ENCODE measurements at regions not wholly inside any gene's neighbourhood (a gene's known extent, or its start where the extent isn't known, plus 50 kb on each side); places are given as distances from the start of the nearest gene placed in this dataset.

GRCh38 chr20:58147628-58148370 is 80.7 kb downstream of the ANKRD60 start:
- no peak for TF ChIP-seq EZH2phosphoT487 (IDR thresholded peaks at IDR 0.05; ENCODE audit: borderline replicate concordance, low read depth, low read length)
- TF ChIP-seq CTCF (conservative IDR thresholded peaks at IDR 0.05; ENCODE audit: low read length): no peak
- H3K27ac ChIP-seq (ENCODE audit: low read depth, low read length, poor library complexity, severe bottlenecking): no peak overlapping the region
- no peak overlapping the region for H2AFZ ChIP-seq (ENCODE audit: low read length)
- H3K4me2 ChIP-seq (ENCODE audit: low read length): no peak overlapping the region
- no TSS peak for BruUV-seq (replicated peaks)
- intact Hi-C loops (cut with micrococcal nuclease; ENCODE audit: unreplicated experiment): no loop called here
- no peaks in the 10 kb centered on the region for H3K9me2 ChIP-seq (ENCODE audit: insufficient read depth, low read length)
- ChIA-PET CTCF (ENCODE audit: unreplicated experiment) (no interaction called here), POLR2A (interaction anchor here (0.8 kb wide), 1 partner anchor 35 kb away, joined by 3 read pairs; no protein-coding TSS in a partner anchor)
- H3K4me3 ChIP-seq (ENCODE audit: low read depth, low read length, poor library complexity, severe bottlenecking): no peak overlapping the region
- no peaks in the 10 kb centered on the region for H3K4me1 ChIP-seq (ENCODE audit: insufficient read depth, low read length, poor library complexity, severe bottlenecking)
- H3K9me3 ChIP-seq (ENCODE audit: low read length): no peaks in the 10 kb centered on the region
- no peak for DNase-seq (ENCODE audit: low spot score)
- H3K36me3 ChIP-seq (ENCODE audit: insufficient read depth, low read length): no peaks in the 10 kb centered on the region
- H3K79me2 ChIP-seq (ENCODE audit: insufficient read depth, low read depth, low read length): no peaks in the 10 kb centered on the region
- H4K20me1 ChIP-seq (ENCODE audit: insufficient read depth, low read length): no peaks in the 10 kb centered on the region

GRCh38 chr20:58146746-58147140 is 81.7 kb downstream of the ANKRD60 start:
- no peak overlapping the region for H3K4me2 ChIP-seq (ENCODE audit: low read length)
- no peak overlapping the region for H3K4me3 ChIP-seq (ENCODE audit: low read depth, low read length, poor library complexity, severe bottlenecking)
- ChIA-PET POLR2A (no interaction called here), CTCF (ENCODE audit: unreplicated experiment) (no interaction called here)
- intact Hi-C loops (cut with micrococcal nuclease; ENCODE audit: unreplicated experiment): no loop called here
- H3K9me3 ChIP-seq (ENCODE audit: low read length): no peaks in the 10 kb centered on the region
- DNase-seq (ENCODE audit: low spot score): no peak
- no peaks in the 10 kb centered on the region for H3K9me2 ChIP-seq (ENCODE audit: insufficient read depth, low read length)
- BruUV-seq (replicated peaks): no TSS peak
- no peak overlapping the region for H2AFZ ChIP-seq (ENCODE audit: low read length)
- H3K27ac ChIP-seq (ENCODE audit: low read depth, low read length, poor library complexity, severe bottlenecking): no peak overlapping the region
- H4K20me1 ChIP-seq (ENCODE audit: insufficient read depth, low read length): no peaks in the 10 kb centered on the region
- H3K4me1 ChIP-seq (ENCODE audit: insufficient read depth, low read length, poor library complexity, severe bottlenecking): no peaks in the 10 kb centered on the region
- H3K36me3 ChIP-seq (ENCODE audit: insufficient read depth, low read length): no peaks in the 10 kb centered on the region
- TF ChIP-seq EZH2phosphoT487 (IDR thresholded peaks at IDR 0.05; ENCODE audit: borderline replicate concordance, low read depth, low read length) (no peak), CTCF (conservative IDR thresholded peaks at IDR 0.05; ENCODE audit: low read length) (no peak)
- H3K79me2 ChIP-seq (ENCODE audit: insufficient read depth, low read depth, low read length): no peaks in the 10 kb centered on the region

GRCh38 chr20:58146081-58146745 is 82.2 kb downstream of the ANKRD60 start:
- Histone ChIP-seq H3K79me2 (ENCODE audit: insufficient read depth, low read depth, low read length) (no peaks in the 10 kb centered on the region), H2AFZ (ENCODE audit: low read length) (no peak overlapping the region), H3K4me1 (ENCODE audit: insufficient read depth, low read length, poor library complexity, severe bottlenecking) (no peaks in the 10 kb centered on the region), H3K4me2 (ENCODE audit: low read length) (no peak overlapping the region), H3K36me3 (ENCODE audit: insufficient read depth, low read length) (no peaks in the 10 kb centered on the region), H3K9me2 (ENCODE audit: insufficient read depth, low read length) (no peaks in the 10 kb centered on the region), H3K9me3 (ENCODE audit: low read length) (no peaks in the 10 kb centered on the region), H3K27ac (ENCODE audit: low read depth, low read length, poor library complexity, severe bottlenecking) (no peak overlapping the region), H4K20me1 (ENCODE audit: insufficient read depth, low read length) (no peaks in the 10 kb centered on the region), H3K4me3 (ENCODE audit: low read depth, low read length, poor library complexity, severe bottlenecking) (no peak overlapping the region)
- no peak for DNase-seq (ENCODE audit: low spot score)
- TF ChIP-seq EZH2phosphoT487 (IDR thresholded peaks at IDR 0.05; ENCODE audit: borderline replicate concordance, low read depth, low read length): no peak
- no peak for TF ChIP-seq CTCF (conservative IDR thresholded peaks at IDR 0.05; ENCODE audit: low read length)
- ChIA-PET POLR2A (interaction anchor here (0.6 to 0.8 kb wide), 2 partner anchors 131 to 1495 kb away, joined by 3 to 4 read pairs; no protein-coding TSS in a partner anchor), CTCF (ENCODE audit: unreplicated experiment) (no interaction called here)
- intact Hi-C loops (cut with micrococcal nuclease; ENCODE audit: unreplicated experiment): no loop called here
- no TSS peak for BruUV-seq (replicated peaks)

Measured in OCI-LY7 (cell line).